Mesothelial cell of epicardium (in vitro differentiated cells): ENCODE measurements at regions not wholly inside any gene's neighbourhood (a gene's known extent, or its start where the extent isn't known, plus 50 kb on each side); places are given as distances from the start of the nearest gene placed in this dataset.

Source experiments
- DNase-seq, 2 experiments: peaks; one replicate each; pipeline ENCODE4 v3.0.0; 2021; ENCODE audit warnings: low spot score in 2 of 2; ENCODE audit not compliant: unreplicated experiment in 2 of 2
- H3K27ac Mint-ChIP-seq: 2 replicates; pipeline ENCODE4 v1.8.0; 2021; ENCODE audit warnings: mixed read lengths
- H3K27me3 Mint-ChIP-seq: 2 replicates; pipeline ENCODE4 v1.8.0; 2021; ENCODE audit warnings: low read depth, mixed read lengths
- H3K36me3 Mint-ChIP-seq: 2 replicates; pipeline ENCODE4 v1.8.0; 2021; ENCODE audit warnings: mixed read lengths
- H3K4me1 Mint-ChIP-seq: 2 replicates; pipeline ENCODE4 v1.8.0; 2021; ENCODE audit warnings: mixed read lengths
- H3K4me3 Mint-ChIP-seq: 2 replicates; pipeline ENCODE4 v1.8.0; 2021; ENCODE audit warnings: mild to moderate bottlenecking, moderate library complexity, mixed read lengths
- H3K9me3 Mint-ChIP-seq: 2 replicates; pipeline ENCODE4 v1.8.0; 2021; ENCODE audit warnings: mixed read lengths
- CTCF ChIP-seq: fragments of 200-600 bp; sonication (generic); IDR thresholded peaks from one replicate; pipeline ENCODE4 v1.5.0; 2021; ENCODE audit warnings: antibody characterized with exemption; ENCODE audit not compliant: unreplicated experiment

DNA sequence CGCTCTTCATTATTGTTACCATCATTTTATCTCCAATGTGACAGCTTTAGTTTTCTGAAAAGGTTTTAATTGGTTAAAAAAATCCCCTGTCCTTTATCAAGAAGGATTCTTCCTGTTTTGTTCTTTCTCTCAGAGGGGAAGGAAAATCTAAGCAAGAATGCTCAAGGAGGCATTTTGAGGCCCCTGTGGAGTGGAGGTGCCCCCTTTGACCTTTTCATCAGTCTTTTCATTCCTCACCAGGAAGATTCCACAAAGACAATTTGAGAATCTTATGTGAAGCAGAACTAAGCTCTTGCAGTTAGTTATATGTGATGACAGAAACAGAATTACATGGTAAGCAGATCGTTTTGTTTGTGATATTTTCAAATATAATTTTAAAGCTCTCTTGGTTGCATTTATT, 489.6 kb downstream of the MAN2A1 start:
- Mint-ChIP-seq H3K4me3 (no peak overlapping the region), H3K9me3 (peaks cover 14% of the 10 kb centered on the region), H3K27me3 (no peaks in the 10 kb centered on the region), H3K4me1 (peaks cover 6% of the 10 kb centered on the region), H3K36me3 (no peaks in the 10 kb centered on the region), H3K27ac (no peak overlapping the region)
- DNase-seq, result no peak
- no peak for TF ChIP-seq CTCF

- TF ChIP-seq CTCF, result no peak
- Mint-ChIP-seq H3K27me3 (no peaks in the 10 kb centered on the region), H3K27ac (no peak overlapping the region), H3K9me3 (peaks cover 14% of the 10 kb centered on the region), H3K4me1 (no peaks in the 10 kb centered on the region), H3K36me3 (no peaks in the 10 kb centered on the region), H3K4me3 (no peak overlapping the region)
- DNase-seq, result no peak
Observed at GRCh38 chr5:110194191-110194590, 504.5 kb downstream of the MAN2A1 start.

- Mint-ChIP-seq H3K9me3 (peaks cover 18% of the 10 kb centered on the region), H3K27ac (no peak overlapping the region), H3K4me3 (no peak overlapping the region), H3K36me3 (no peaks in the 10 kb centered on the region), H3K27me3 (no peaks in the 10 kb centered on the region), H3K4me1 (no peaks in the 10 kb centered on the region)
- TF ChIP-seq CTCF, result no peak
- no peak for DNase-seq
Observed at GRCh38 chr5:110195288-110195687, 505.6 kb downstream of the MAN2A1 start.

DNA sequence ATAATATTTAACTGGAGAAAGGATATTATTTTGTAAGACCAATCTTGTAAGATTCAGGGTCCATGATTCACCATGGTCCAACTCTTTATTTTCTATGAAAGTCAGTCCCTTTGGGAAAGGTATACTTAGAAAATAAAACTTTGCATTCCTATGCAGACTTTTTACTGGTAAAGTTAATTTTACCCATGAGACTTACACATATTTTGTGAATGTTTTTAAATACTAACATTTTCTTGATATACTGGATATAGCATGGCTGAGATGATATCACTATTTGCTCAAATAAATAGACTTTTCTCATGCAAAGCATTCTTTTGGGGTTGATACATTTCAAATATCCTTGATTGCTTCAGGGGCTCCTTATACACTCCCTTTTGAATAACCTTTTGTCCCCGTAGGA, 512.1 kb downstream of the MAN2A1 start:
- Mint-ChIP-seq H3K4me1 (no peaks in the 10 kb centered on the region), H3K27ac (no peak overlapping the region)
- no peak for TF ChIP-seq CTCF

GRCh38 chr5:110203661-110204060, 513.9 kb downstream of the MAN2A1 start:
- no peaks in the 10 kb centered on the region for H3K27me3 Mint-ChIP-seq
- H3K4me3 Mint-ChIP-seq, result no peak overlapping the region
- no peak for DNase-seq
- H3K9me3 Mint-ChIP-seq, result peaks cover 33% of the 10 kb centered on the region
- no peak overlapping the region for H3K27ac Mint-ChIP-seq
- no peaks in the 10 kb centered on the region for H3K4me1 Mint-ChIP-seq
- H3K36me3 Mint-ChIP-seq, result no peaks in the 10 kb centered on the region
- no peak for TF ChIP-seq CTCF

More for the DNA sequence above, 512.1 kb downstream of the MAN2A1 start:
- H3K4me3 Mint-ChIP-seq, result no peak overlapping the region
- H3K36me3 Mint-ChIP-seq, result no peaks in the 10 kb centered on the region
- DNase-seq, result no peak
- no peaks in the 10 kb centered on the region for H3K27me3 Mint-ChIP-seq
- peaks cover 19% of the 10 kb centered on the region for H3K9me3 Mint-ChIP-seq

- DNase-seq, result no peak
- no peak overlapping the region for H3K27ac Mint-ChIP-seq
- H3K4me3 Mint-ChIP-seq, result no peak overlapping the region
- peaks cover 66% of the 10 kb centered on the region for H3K9me3 Mint-ChIP-seq
- no peaks in the 10 kb centered on the region for H3K27me3 Mint-ChIP-seq
- H3K4me1 Mint-ChIP-seq, result no peaks in the 10 kb centered on the region
- no peaks in the 10 kb centered on the region for H3K36me3 Mint-ChIP-seq
- no peak for TF ChIP-seq CTCF
Observed at GRCh38 chr5:110209401-110209800, 517.1 kb downstream of the TMEM232 start.
